Lower lobe of right lung (tissue), 2 donors: ENCODE measurements at regions not wholly inside any gene's neighbourhood (a gene's known extent, or its start where the extent isn't known, plus 50 kb on each side); places are given as distances from the start of the nearest gene placed in this dataset.

Source experiments
- ATAC-seq, 2 donors: fragments of 200-7000 bp; cut with Tn5 transposase; one replicate each; pipeline ENCODE4 v1.9.1; 2020 to 2022; ENCODE audit warnings: mild to moderate bottlenecking in 2 of 2, moderate library complexity in 2 of 2
- DNase-seq: peaks from one replicate; pipeline ENCODE4 v3.0.0-alpha.2; 2020
- H3K27ac ChIP-seq: fragments of 200-600 bp; one replicate; pipeline ENCODE4 v1.8.0; 2022
- H3K27me3 ChIP-seq: fragments of 200-600 bp; one replicate; pipeline ENCODE4 v1.8.0; 2022; ENCODE audit warnings: low read depth
- H3K36me3 ChIP-seq: fragments of 200-600 bp; one replicate; pipeline ENCODE4 v1.8.0; 2022; ENCODE audit warnings: mild to moderate bottlenecking
- H3K4me1 ChIP-seq: fragments of 200-600 bp; one replicate; pipeline ENCODE4 v1.8.0; 2022
- H3K4me3 ChIP-seq: fragments of 200-600 bp; one replicate; pipeline ENCODE4 v1.8.0; 2022; ENCODE audit warnings: mild to moderate bottlenecking
- H3K9me3 ChIP-seq: fragments of 200-600 bp; one replicate; pipeline ENCODE4 v1.8.0; 2022
- intact Hi-C: fragments of 100-400 bp; cut with DNase I; formaldehyde crosslinking; loops from one replicate; pipeline ENCODE4 v1.11.0; 2022
- TF ChIP-seq, protein P1 (sequence below): fragments of 200-600 bp; IDR thresholded peaks from one replicate; pipeline ENCODE4 v1.8.0; 2022; ENCODE audit warnings: antibody characterized with exemption, mild to moderate bottlenecking
- donor health status: DM: no; HTN: yes; CAD: no; lungs with severe emphysema.

DNA sequence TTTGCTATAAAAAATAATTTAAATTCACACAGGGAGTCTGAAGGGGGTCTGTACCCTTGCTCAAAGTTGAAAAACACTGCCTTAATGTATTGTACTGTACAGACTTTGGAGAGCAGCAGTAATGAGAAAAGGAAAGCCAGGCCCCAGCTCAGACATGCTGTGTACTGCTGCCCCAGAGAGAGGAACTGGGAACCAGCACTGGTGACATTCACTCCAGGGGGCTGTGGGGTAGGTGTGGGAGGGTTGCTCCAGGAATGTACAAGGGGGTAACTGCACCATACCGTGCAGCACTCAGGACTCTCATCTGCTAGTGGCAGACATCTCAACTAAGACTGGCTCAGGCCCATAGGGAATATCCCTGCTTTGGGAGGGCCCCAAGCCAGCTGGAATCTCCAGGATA is 146.0 kb upstream of the RMP24 start:
- ATAC-seq = peak in 1 of 2 donors; percentile 19
- no peaks in the 10 kb centered on the region for H3K36me3 ChIP-seq
- intact Hi-C loops = no loop called here
- H3K4me1 ChIP-seq = peaks cover 5% of the 10 kb centered on the region
- DNase-seq = no peak
- no peak overlapping the region for H3K27ac ChIP-seq
- no peaks in the 10 kb centered on the region for H3K27me3 ChIP-seq
- TF ChIP-seq, protein P1, sequence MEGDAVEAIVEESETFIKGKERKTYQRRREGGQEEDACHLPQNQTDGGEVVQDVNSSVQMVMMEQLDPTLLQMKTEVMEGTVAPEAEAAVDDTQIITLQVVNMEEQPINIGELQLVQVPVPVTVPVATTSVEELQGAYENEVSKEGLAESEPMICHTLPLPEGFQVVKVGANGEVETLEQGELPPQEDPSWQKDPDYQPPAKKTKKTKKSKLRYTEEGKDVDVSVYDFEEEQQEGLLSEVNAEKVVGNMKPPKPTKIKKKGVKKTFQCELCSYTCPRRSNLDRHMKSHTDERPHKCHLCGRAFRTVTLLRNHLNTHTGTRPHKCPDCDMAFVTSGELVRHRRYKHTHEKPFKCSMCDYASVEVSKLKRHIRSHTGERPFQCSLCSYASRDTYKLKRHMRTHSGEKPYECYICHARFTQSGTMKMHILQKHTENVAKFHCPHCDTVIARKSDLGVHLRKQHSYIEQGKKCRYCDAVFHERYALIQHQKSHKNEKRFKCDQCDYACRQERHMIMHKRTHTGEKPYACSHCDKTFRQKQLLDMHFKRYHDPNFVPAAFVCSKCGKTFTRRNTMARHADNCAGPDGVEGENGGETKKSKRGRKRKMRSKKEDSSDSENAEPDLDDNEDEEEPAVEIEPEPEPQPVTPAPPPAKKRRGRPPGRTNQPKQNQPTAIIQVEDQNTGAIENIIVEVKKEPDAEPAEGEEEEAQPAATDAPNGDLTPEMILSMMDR = no peak
- no peak overlapping the region for H3K4me3 ChIP-seq
- no peaks in the 10 kb centered on the region for H3K9me3 ChIP-seq

GRCh38 chr18:35827275-35827902 is 145.1 kb upstream of the RMP24 start:
- H3K36me3 ChIP-seq = no peaks in the 10 kb centered on the region
- peaks cover 5% of the 10 kb centered on the region for H3K4me1 ChIP-seq
- H3K9me3 ChIP-seq = peaks cover 6% of the 10 kb centered on the region
- no peaks in the 10 kb centered on the region for H3K27me3 ChIP-seq
- intact Hi-C loops = no loop called here
- TF ChIP-seq, protein P1 = no peak
- no peak overlapping the region for H3K4me3 ChIP-seq
- H3K27ac ChIP-seq = no peak overlapping the region
- DNase-seq (no peak), ATAC-seq (no peak)

DNA sequence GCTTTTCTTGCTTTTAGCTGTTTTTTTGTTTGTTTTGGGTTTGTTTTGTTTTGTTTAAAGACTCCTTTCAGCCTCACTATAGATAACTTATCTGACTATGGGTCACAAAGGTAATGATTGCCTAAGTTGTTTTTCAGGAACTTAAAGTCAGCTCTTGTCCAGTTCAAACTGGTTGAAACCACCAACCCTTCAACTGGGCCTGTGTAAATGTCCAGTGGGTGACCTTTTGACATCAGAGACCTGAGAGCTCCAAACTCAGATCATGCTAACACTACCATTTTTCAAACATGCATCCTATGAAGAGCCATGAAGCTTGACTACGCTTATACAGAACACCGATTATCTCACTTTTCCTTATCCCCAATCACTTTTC is 144.6 kb upstream of the RMP24 start:
- Histone ChIP-seq H3K9me3 (peaks cover 10% of the 10 kb centered on the region), H3K27me3 (no peaks in the 10 kb centered on the region), H3K4me3 (no peak overlapping the region), H3K27ac (no peak overlapping the region), H3K4me1 (peaks cover 5% of the 10 kb centered on the region), H3K36me3 (no peaks in the 10 kb centered on the region)
- intact Hi-C loops = no loop called here
- DNase-seq = no peak
- no peak for ATAC-seq
- TF ChIP-seq, protein P1 = no peak

GRCh38 chr18:35828591-35828990 is 143.9 kb upstream of the RMP24 start:
- Histone ChIP-seq H3K9me3 (peaks cover 10% of the 10 kb centered on the region), H3K36me3 (no peaks in the 10 kb centered on the region), H3K27ac (no peak overlapping the region), H3K4me1 (peaks cover 5% of the 10 kb centered on the region), H3K4me3 (no peak overlapping the region), H3K27me3 (no peaks in the 10 kb centered on the region)
- intact Hi-C loops = no loop called here
- TF ChIP-seq, protein P1 = no peak
- ATAC-seq (no peak), DNase-seq (no peak)

DNA sequence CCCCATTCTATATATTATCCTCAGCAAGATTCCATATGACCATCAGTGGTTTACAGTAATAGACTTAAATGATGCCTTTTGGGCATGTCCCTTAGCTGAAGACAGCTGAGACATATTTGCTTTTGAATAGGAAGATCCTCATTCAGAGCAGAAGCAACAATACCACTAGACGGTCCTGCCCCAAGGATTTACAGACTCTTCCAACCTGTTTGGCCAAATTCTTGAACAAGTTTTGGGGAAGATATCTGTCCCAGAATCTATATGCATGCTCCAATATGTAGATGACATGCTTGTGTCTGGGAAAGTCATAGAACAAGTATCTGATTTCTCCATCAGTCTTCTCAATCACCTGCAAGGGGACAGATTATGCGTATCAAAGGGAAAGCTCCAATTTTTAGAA is 137.1 kb upstream of the RMP24 start:
- Histone ChIP-seq H3K27ac (no peak overlapping the region), H3K4me3 (no peak overlapping the region), H3K9me3 (peaks cover 10% of the 10 kb centered on the region), H3K27me3 (no peaks in the 10 kb centered on the region), H3K36me3 (no peaks in the 10 kb centered on the region), H3K4me1 (no peaks in the 10 kb centered on the region)
- DNase-seq (no peak), ATAC-seq (no peak)
- intact Hi-C loops = no loop called here
- TF ChIP-seq, protein P1 = no peak
